ENCODE measurements at regions not wholly inside any gene's neighbourhood (a gene's known extent, or its start where the extent isn't known, plus 50 kb on each side); places are given as distances from the start of the nearest gene placed in this dataset.

DNA sequence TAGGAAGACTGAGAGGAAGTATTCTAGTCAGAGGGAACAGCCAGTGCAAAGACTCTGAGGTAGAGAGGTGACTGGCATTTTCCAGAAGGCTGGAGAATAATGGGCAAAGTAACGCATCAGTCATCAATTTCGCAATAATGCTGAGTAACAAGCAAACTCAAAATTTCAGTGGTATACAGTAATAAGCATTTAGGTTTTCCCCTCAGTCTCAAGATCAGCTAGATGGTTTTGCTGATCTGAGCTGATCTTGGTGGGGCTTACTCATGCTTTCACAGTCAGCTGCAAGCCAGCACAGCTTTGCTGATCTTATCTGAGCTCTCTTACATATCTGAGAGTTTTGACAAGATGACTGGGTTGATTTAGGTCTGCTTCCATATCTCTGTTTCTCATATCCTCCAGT lies 108.7 kb downstream of the TSEN15 start:
- TF ChIP-seq, protein P1, sequence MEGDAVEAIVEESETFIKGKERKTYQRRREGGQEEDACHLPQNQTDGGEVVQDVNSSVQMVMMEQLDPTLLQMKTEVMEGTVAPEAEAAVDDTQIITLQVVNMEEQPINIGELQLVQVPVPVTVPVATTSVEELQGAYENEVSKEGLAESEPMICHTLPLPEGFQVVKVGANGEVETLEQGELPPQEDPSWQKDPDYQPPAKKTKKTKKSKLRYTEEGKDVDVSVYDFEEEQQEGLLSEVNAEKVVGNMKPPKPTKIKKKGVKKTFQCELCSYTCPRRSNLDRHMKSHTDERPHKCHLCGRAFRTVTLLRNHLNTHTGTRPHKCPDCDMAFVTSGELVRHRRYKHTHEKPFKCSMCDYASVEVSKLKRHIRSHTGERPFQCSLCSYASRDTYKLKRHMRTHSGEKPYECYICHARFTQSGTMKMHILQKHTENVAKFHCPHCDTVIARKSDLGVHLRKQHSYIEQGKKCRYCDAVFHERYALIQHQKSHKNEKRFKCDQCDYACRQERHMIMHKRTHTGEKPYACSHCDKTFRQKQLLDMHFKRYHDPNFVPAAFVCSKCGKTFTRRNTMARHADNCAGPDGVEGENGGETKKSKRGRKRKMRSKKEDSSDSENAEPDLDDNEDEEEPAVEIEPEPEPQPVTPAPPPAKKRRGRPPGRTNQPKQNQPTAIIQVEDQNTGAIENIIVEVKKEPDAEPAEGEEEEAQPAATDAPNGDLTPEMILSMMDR (IDR thresholded peaks at IDR 0.05): no peak
- no peak for TF ChIP-seq POLR2A (IDR thresholded peaks at IDR 0.05)
